GM12865 (cell line): ENCODE measurements at regions not wholly inside any gene's neighbourhood (a gene's known extent, or its start where the extent isn't known, plus 50 kb on each side); places are given as distances from the start of the nearest gene placed in this dataset.

Source experiments
- DNase-seq: peaks from one replicate; pipeline ENCODE4 v3.0.0; 2010; ENCODE audit warnings: low read depth
- H3K4me3 ChIP-seq: 2 replicates; pipeline ENCODE4 v1.5.1; 2011; ENCODE audit warnings: mild to moderate bottlenecking, low read depth, low read length, control low read depth
- CTCF ChIP-seq: IDR thresholded peaks from 2 replicates; pipeline ENCODE4 v1.5.1; 2011; ENCODE audit warnings: low read length, control low read depth, low read depth, inconsistent platforms; ENCODE audit not compliant: insufficient read depth; ENCODE audit errors: missing control alignments

GRCh38 chr11:33582636-33583325, 117.8 kb downstream of the C11orf91 start:
- no peak for TF ChIP-seq CTCF
- peak; percentile 23 for DNase-seq
- H3K4me3 ChIP-seq, result no peak overlapping the region

- H3K4me3 ChIP-seq, result no peak overlapping the region
- no peak for DNase-seq
- TF ChIP-seq CTCF, result no peak
These were observed 121.5 kb downstream of the C11orf91 start for GRCh38 chr11:33579101-33579500.

GRCh38 chr11:33577204-33577603, 123.4 kb downstream of the C11orf91 start:
- H3K4me3 ChIP-seq, result no peak overlapping the region
- DNase-seq, result no peak
- no peak for TF ChIP-seq CTCF

GRCh38 chr11:33575311-33575710, 125.3 kb downstream of the C11orf91 start:
- no peak for TF ChIP-seq CTCF
- no peak overlapping the region for H3K4me3 ChIP-seq
- peak; percentile 72 for DNase-seq

GRCh38 chr11:33574331-33574730, 126.3 kb downstream of the C11orf91 start:
- TF ChIP-seq CTCF, result no peak
- H3K4me3 ChIP-seq, result no peak overlapping the region
- DNase-seq, result no peak

- H3K4me3 ChIP-seq, result no peak overlapping the region
- DNase-seq, result no peak
- TF ChIP-seq CTCF, result no peak
These were observed 131.3 kb downstream of the C11orf91 start for GRCh38 chr11:33569333-33569732.

- H3K4me3 ChIP-seq, result no peak overlapping the region
- no peak for DNase-seq
- TF ChIP-seq CTCF, result peak; percentile 5
These were observed 133.6 kb downstream of the C11orf91 start for GRCh38 chr11:33567004-33567403.
